HEK293 (cell line): ENCODE measurements at regions not wholly inside any gene's neighbourhood (a gene's known extent, or its start where the extent isn't known, plus 50 kb on each side); places are given as distances from the start of the nearest gene placed in this dataset.

Experiments used
- CTCF ChIA-PET: fragments of 350-600 bp; formaldehyde crosslinking; extraction: SDS; loops from one replicate; lab custom pipeline; 2021; ENCODE audit warnings: antibody characterized with exemption; lab: Yijun Ruan, JAX
- POLR2A ChIA-PET: fragments of 300-600 bp; formaldehyde crosslinking; extraction: SDS; loops from one replicate; lab custom pipeline; 2020; ENCODE audit warnings: antibody characterized with exemption, inconsistent platforms; lab: Yijun Ruan, JAX
- H3K27ac ChIP-seq: fragments of 200-500 bp; sonication (Bioruptor generic); 2 replicates; pipeline ENCODE4 v1.5.1; 2014; ENCODE audit warnings: low read depth, low read length, control low read depth, inconsistent platforms; ENCODE audit errors: extremely low read depth
- H3K36me3 ChIP-seq, 2 experiments: fragments of 200-500 bp in 1 of 2; sonication (Bioruptor generic) in 1 of 2; 1 replicate in 1 of 2; 2 replicates in 1 of 2; pipeline ENCODE4 v1.5.1; 2014 to 2017; ENCODE audit warnings: inconsistent platforms in 2 of 2, low read length in 2 of 2; ENCODE audit not compliant: control insufficient read depth in 2 of 2, insufficient read depth in 1 of 2
- H3K4me1 ChIP-seq: fragments of 200-500 bp; sonication (Bioruptor generic); 2 replicates; pipeline ENCODE4 v1.5.1; 2014; ENCODE audit warnings: mild to moderate bottlenecking, low read length, inconsistent platforms; ENCODE audit not compliant: control insufficient read depth, insufficient read depth
- H3K4me3 ChIP-seq: 2 replicates; pipeline ENCODE4 v1.5.1; 2011; ENCODE audit warnings: low read depth, mild to moderate bottlenecking, control low read depth, low read length, moderate library complexity
- H3K9me3 ChIP-seq: fragments of 200-500 bp; sonication (Bioruptor generic); 2 replicates; pipeline ENCODE4 v1.5.1; 2014; ENCODE audit warnings: low read depth, low read length, inconsistent platforms; ENCODE audit not compliant: control insufficient read depth, insufficient read depth
- EGR2 ChIP-seq: fragments of 450-650 bp; formaldehyde crosslinking; IDR thresholded peaks from 2 replicates; pipeline ENCODE4 v1.5.1; 2016; ENCODE audit warnings: low read depth, missing biosample characterization, missing genetic modification characterization
- GLIS1 ChIP-seq: fragments of 450-650 bp; formaldehyde crosslinking; IDR thresholded peaks from 2 replicates; pipeline ENCODE4 v1.5.1; 2016; ENCODE audit warnings: missing biosample characterization, missing genetic modification characterization
- INSM2 ChIP-seq: fragments of 450-650 bp; formaldehyde crosslinking; IDR thresholded peaks from 2 replicates; pipeline ENCODE4 v1.5.1; 2016; ENCODE audit warnings: missing biosample characterization, missing genetic modification characterization
- OSR2 ChIP-seq: fragments of 450-650 bp; formaldehyde crosslinking; IDR thresholded peaks from 2 replicates; pipeline ENCODE4 v1.5.1; 2016; ENCODE audit warnings: missing biosample characterization, missing genetic modification characterization
- OVOL3 ChIP-seq: fragments of 450-650 bp; formaldehyde crosslinking; IDR thresholded peaks from 2 replicates; pipeline ENCODE4 v1.5.1; 2016; ENCODE audit warnings: missing biosample characterization, missing genetic modification characterization
- PRDM2 ChIP-seq: fragments of 450-650 bp; formaldehyde crosslinking; IDR thresholded peaks from 2 replicates; pipeline ENCODE4 v1.5.1; 2016; ENCODE audit warnings: missing biosample characterization, missing genetic modification characterization, borderline replicate concordance
- SCRT2 ChIP-seq: fragments of 450-650 bp; formaldehyde crosslinking; IDR thresholded peaks from 2 replicates; pipeline ENCODE4 v1.5.1; 2016; ENCODE audit warnings: missing biosample characterization, missing genetic modification characterization
- ZNF114 ChIP-seq: fragments of 450-650 bp; formaldehyde crosslinking; IDR thresholded peaks from 2 replicates; pipeline ENCODE4 v1.5.0; 2017; ENCODE audit warnings: missing biosample characterization, missing genetic modification characterization
- ZNF138 ChIP-seq: fragments of 450-650 bp; formaldehyde crosslinking; IDR thresholded peaks from 2 replicates; pipeline ENCODE4 v1.5.1; 2016; ENCODE audit warnings: missing biosample characterization, missing genetic modification characterization, borderline replicate concordance
- ZNF223 ChIP-seq: fragments of 450-650 bp; formaldehyde crosslinking; IDR thresholded peaks from 2 replicates; pipeline ENCODE4 v1.5.1; 2016; ENCODE audit warnings: missing biosample characterization, missing genetic modification characterization
- ZNF23 ChIP-seq: fragments of 450-650 bp; formaldehyde crosslinking; IDR thresholded peaks from 2 replicates; pipeline ENCODE4 v1.5.1; 2016; ENCODE audit warnings: missing biosample characterization, missing genetic modification characterization, borderline replicate concordance
- ZNF311 ChIP-seq: fragments of 450-650 bp; formaldehyde crosslinking; IDR thresholded peaks from 2 replicates; pipeline ENCODE4 v1.5.1; 2017; ENCODE audit warnings: missing biosample characterization, missing genetic modification characterization, borderline replicate concordance
- ZNF391 ChIP-seq: fragments of 450-650 bp; formaldehyde crosslinking; IDR thresholded peaks from 2 replicates; pipeline ENCODE4 v1.5.1; 2016; ENCODE audit warnings: low read depth, missing biosample characterization, missing genetic modification characterization, borderline replicate concordance
- ZNF501 ChIP-seq: fragments of 450-650 bp; formaldehyde crosslinking; IDR thresholded peaks from 2 replicates; pipeline ENCODE4 v1.5.1; 2016; ENCODE audit warnings: missing biosample characterization, missing genetic modification characterization
- ZNF514 ChIP-seq: fragments of 450-650 bp; formaldehyde crosslinking; IDR thresholded peaks from 2 replicates; pipeline ENCODE4 v1.5.1; 2016; ENCODE audit warnings: missing biosample characterization, missing genetic modification characterization
- ZNF560 ChIP-seq: fragments of 450-650 bp; formaldehyde crosslinking; IDR thresholded peaks from 2 replicates; pipeline ENCODE4 v1.5.1; 2017; ENCODE audit warnings: missing biosample characterization, missing genetic modification characterization, borderline replicate concordance
- ZNF596 ChIP-seq: fragments of 450-650 bp; IDR thresholded peaks from 2 replicates; pipeline ENCODE4 v1.5.0; 2018; ENCODE audit warnings: missing biosample characterization, mild to moderate bottlenecking, missing genetic modification characterization, moderate library complexity
- ZNF610 ChIP-seq: fragments of 450-650 bp; formaldehyde crosslinking; IDR thresholded peaks from 2 replicates; pipeline ENCODE4 v1.5.1; 2016; ENCODE audit warnings: missing biosample characterization, missing genetic modification characterization, borderline replicate concordance
- ZNF639 ChIP-seq: fragments of 450-650 bp; formaldehyde crosslinking; IDR thresholded peaks from 2 replicates; pipeline ENCODE4 v1.5.1; 2016; ENCODE audit warnings: missing biosample characterization, missing genetic modification characterization
- ZNF660 ChIP-seq: fragments of 450-650 bp; IDR thresholded peaks from 2 replicates; pipeline ENCODE4 v1.5.1; 2018; ENCODE audit warnings: missing biosample characterization, mild to moderate bottlenecking, missing genetic modification characterization
- ZNF677 ChIP-seq: fragments of 450-650 bp; IDR thresholded peaks from 2 replicates; pipeline ENCODE4 v1.5.0; 2018; ENCODE audit warnings: missing biosample characterization, mild to moderate bottlenecking, missing genetic modification characterization, moderate library complexity
- ZSCAN16 ChIP-seq: fragments of 450-650 bp; formaldehyde crosslinking; IDR thresholded peaks from 2 replicates; pipeline ENCODE4 v1.5.1; 2016; ENCODE audit warnings: missing biosample characterization, missing genetic modification characterization

GRCh38 chr4:45985038-45985437 lies 138.8 kb downstream of the GABRG1 start:
- H3K36me3 ChIP-seq = no peaks in the 10 kb centered on the region
- no peak overlapping the region for H3K4me3 ChIP-seq
- H3K27ac ChIP-seq = no peak overlapping the region
- no peaks in the 10 kb centered on the region for H3K9me3 ChIP-seq
- no peaks in the 10 kb centered on the region for H3K4me1 ChIP-seq
- POLR2A ChIA-PET = no interaction called here
- TF ChIP-seq PRDM2 (no peak), OVOL3 (tag by site-specific recombination) (no peak), ZNF560 (no peak), ZNF23 (tag by site-specific recombination) (no peak), INSM2 (no peak), ZSCAN16 (tag by site-specific recombination) (no peak), SCRT2 (tag by site-specific recombination) (no peak), ZNF514 (tag by site-specific recombination) (no peak), EGR2 (no peak), ZNF677 (tag by site-specific recombination) (no peak), OSR2 (tag by site-specific recombination) (no peak)
- CTCF ChIA-PET = no interaction called here

- CTCF ChIA-PET = no interaction called here
- Histone ChIP-seq H3K27ac (no peak overlapping the region), H3K4me3 (no peak overlapping the region), H3K4me1 (no peaks in the 10 kb centered on the region), H3K9me3 (no peaks in the 10 kb centered on the region), H3K36me3 (no peaks in the 10 kb centered on the region)
- POLR2A ChIA-PET = no interaction called here
- no peak for TF ChIP-seq ZNF610 (tag by site-specific recombination)
- no peak for TF ChIP-seq ZNF114 (tag by site-specific recombination)
- no peak for TF ChIP-seq PRDM2
- TF ChIP-seq ZNF596 (tag by site-specific recombination) = no peak
- TF ChIP-seq ZNF138 = no peak
- no peak for TF ChIP-seq ZNF391 (tag by site-specific recombination)
- TF ChIP-seq OVOL3 (tag by site-specific recombination) = no peak
- no peak for TF ChIP-seq ZNF660
- TF ChIP-seq ZNF501 = no peak
- TF ChIP-seq ZNF639 (tag by site-specific recombination) = no peak
- TF ChIP-seq GLIS1 (tag by site-specific recombination) = no peak
- TF ChIP-seq ZNF223 (tag by site-specific recombination) = no peak
- no peak for TF ChIP-seq ZNF311 (tag by site-specific recombination)
Observed at GRCh38 chr4:45971108-45971507, 152.7 kb downstream of the GABRG1 start.
